ENCODE measurements at regions not wholly inside any gene's neighbourhood (a gene's known extent, or its start where the extent isn't known, plus 50 kb on each side); places are given as distances from the start of the nearest gene placed in this dataset.
"Not testable (repeated sequence)": the region's sequence is repeated elsewhere in the genome, so short reads cannot be mapped to it uniquely, and the experiment has no call there.

DNA sequence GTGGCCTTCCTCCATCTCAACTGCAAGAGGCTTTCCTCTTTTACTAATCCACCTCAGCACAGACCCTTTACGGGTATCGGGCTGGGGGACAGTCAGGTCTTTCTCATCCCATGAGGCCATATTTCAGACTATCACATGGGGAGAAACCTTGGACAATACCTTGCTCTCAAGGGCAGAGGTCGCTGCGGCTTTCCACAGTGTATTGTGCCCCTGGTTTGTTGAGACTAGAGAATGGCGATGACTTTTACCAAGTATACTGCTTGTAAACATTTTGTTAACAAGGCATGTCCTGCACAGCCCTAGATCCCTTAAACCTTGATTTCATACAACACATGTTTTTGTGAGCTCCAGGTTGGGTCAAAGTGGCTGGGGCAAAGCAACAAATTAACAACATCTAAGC lies 220.2 kb downstream of the ADRA2C start:
- H3K4me2 ChIP-seq (ENCODE audit: insufficient read depth, low read length); DNase-seq (ENCODE audit: extremely low read depth in 1 of 4, low spot score in 3 of 4); ATAC-seq; FAIRE-seq; H2AFZ ChIP-seq (ENCODE audit: low read depth, low read length); H3K36me3 ChIP-seq (ENCODE audit: control insufficient read depth, insufficient read depth, low read length); POLR2A ChIA-PET; H3K79me2 ChIP-seq (ENCODE audit: control insufficient read depth, insufficient read depth, low read length); H3K27ac ChIP-seq (ENCODE audit: extremely low read depth, low read depth, low read length); CTCF ChIA-PET (ENCODE audit: low intra/inter-chr PET ratio); H3K9ac ChIP-seq (ENCODE audit: insufficient read depth in 1 of 2, low read depth in 2 of 2, low read length in 2 of 2); H3K4me3 ChIP-seq; in situ Hi-C loops (cut with MboI); H3K27me3 ChIP-seq (ENCODE audit: control insufficient read depth in 2 of 2, insufficient read depth in 2 of 2, low read length in 2 of 2); H4K20me1 ChIP-seq (replicated peaks; ENCODE audit: control insufficient read depth, insufficient read depth, low read length); H3K9me3 ChIP-seq (replicated peaks; ENCODE audit: control insufficient read depth, insufficient read depth, low read depth, low read length); H3K9me1 ChIP-seq (ENCODE audit: control insufficient read depth, insufficient read depth, low read length); BruUV-seq (replicated peaks); H3K4me1 ChIP-seq (replicated peaks in 1 of 2; ENCODE audit: control insufficient read depth in 2 of 2, insufficient read depth in 2 of 2, low read length in 2 of 2): not testable (repeated sequence)
- TF ChIP-seq HMBOX1 (IDR thresholded peaks at IDR 0.05) (peak; percentile 43; the same call in 1 of the 2 replicates), RAD21 (CRISPR knock-in tag; conservative IDR thresholded peaks at IDR 0.05 in 1 of 2, IDR thresholded peaks at IDR 0.05 in 1 of 2) (peak; percentile 41 to 73)
- TF ChIP-seq, protein P1, sequence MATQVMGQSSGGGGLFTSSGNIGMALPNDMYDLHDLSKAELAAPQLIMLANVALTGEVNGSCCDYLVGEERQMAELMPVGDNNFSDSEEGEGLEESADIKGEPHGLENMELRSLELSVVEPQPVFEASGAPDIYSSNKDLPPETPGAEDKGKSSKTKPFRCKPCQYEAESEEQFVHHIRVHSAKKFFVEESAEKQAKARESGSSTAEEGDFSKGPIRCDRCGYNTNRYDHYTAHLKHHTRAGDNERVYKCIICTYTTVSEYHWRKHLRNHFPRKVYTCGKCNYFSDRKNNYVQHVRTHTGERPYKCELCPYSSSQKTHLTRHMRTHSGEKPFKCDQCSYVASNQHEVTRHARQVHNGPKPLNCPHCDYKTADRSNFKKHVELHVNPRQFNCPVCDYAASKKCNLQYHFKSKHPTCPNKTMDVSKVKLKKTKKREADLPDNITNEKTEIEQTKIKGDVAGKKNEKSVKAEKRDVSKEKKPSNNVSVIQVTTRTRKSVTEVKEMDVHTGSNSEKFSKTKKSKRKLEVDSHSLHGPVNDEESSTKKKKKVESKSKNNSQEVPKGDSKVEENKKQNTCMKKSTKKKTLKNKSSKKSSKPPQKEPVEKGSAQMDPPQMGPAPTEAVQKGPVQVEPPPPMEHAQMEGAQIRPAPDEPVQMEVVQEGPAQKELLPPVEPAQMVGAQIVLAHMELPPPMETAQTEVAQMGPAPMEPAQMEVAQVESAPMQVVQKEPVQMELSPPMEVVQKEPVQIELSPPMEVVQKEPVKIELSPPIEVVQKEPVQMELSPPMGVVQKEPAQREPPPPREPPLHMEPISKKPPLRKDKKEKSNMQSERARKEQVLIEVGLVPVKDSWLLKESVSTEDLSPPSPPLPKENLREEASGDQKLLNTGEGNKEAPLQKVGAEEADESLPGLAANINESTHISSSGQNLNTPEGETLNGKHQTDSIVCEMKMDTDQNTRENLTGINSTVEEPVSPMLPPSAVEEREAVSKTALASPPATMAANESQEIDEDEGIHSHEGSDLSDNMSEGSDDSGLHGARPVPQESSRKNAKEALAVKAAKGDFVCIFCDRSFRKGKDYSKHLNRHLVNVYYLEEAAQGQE (IDR thresholded peaks at IDR 0.05; ENCODE audit: borderline replicate concordance): peak; percentile 61; the same call in 1 of the 2 replicates
- TF ChIP-seq, protein P1 (CRISPR knock-in tag; IDR thresholded peaks at IDR 0.05; ENCODE audit: low read depth): not testable (repeated sequence)
- 0% methylated on average over 3 of the region's 5 CpGs for WGBS (ENCODE audit: insufficient coverage, low coverage, missing lambda C conversion rate)
- intact Hi-C loops (cut with micrococcal nuclease): loop anchor here (10.0 kb wide), 1 partner anchor 108 kb away; no protein-coding TSS in a partner anchor

GRCh38 chr4:3997386-3997785 lies 229.3 kb downstream of the OTOP1 start:
- H3K79me2 ChIP-seq (ENCODE audit: control insufficient read depth, insufficient read depth, low read length); BruUV-seq (replicated peaks); H3K4me1 ChIP-seq (replicated peaks in 1 of 2; ENCODE audit: control insufficient read depth in 2 of 2, insufficient read depth in 2 of 2, low read length in 2 of 2); H3K9me1 ChIP-seq (ENCODE audit: control insufficient read depth, insufficient read depth, low read length); H3K27me3 ChIP-seq (ENCODE audit: control insufficient read depth in 2 of 2, insufficient read depth in 2 of 2, low read length in 2 of 2); ATAC-seq; POLR2A ChIA-PET; CTCF ChIA-PET (ENCODE audit: low intra/inter-chr PET ratio); intact Hi-C loops (cut with micrococcal nuclease); H3K9me3 ChIP-seq (replicated peaks; ENCODE audit: control insufficient read depth, insufficient read depth, low read depth, low read length); H3K27ac ChIP-seq (ENCODE audit: extremely low read depth, low read depth, low read length); DNase-seq (ENCODE audit: extremely low read depth in 1 of 4, low spot score in 3 of 4); H4K20me1 ChIP-seq (replicated peaks; ENCODE audit: control insufficient read depth, insufficient read depth, low read length); H3K4me3 ChIP-seq; H3K4me2 ChIP-seq (ENCODE audit: insufficient read depth, low read length); H3K36me3 ChIP-seq (ENCODE audit: control insufficient read depth, insufficient read depth, low read length); in situ Hi-C loops (cut with MboI); FAIRE-seq; H3K9ac ChIP-seq (ENCODE audit: insufficient read depth in 1 of 2, low read depth in 2 of 2, low read length in 2 of 2); H2AFZ ChIP-seq (ENCODE audit: low read depth, low read length): not testable (repeated sequence)
- WGBS (ENCODE audit: insufficient coverage, low coverage, missing lambda C conversion rate): 0% methylated on average over 1 of the region's 1 CpG

Data from K562 (cell line).